Brain microvascular endothelial cell (primary cell): ENCODE measurements at regions not wholly inside any gene's neighbourhood (a gene's known extent, or its start where the extent isn't known, plus 50 kb on each side); places are given as distances from the start of the nearest gene placed in this dataset.

ENCODE experiments used
- DNase-seq: peaks from one replicate; pipeline ENCODE4 v3.0.0-alpha.2; 2020
- H3K27ac ChIP-seq: fragments of 250-450 bp; sonication (Bioruptor Pico); 2 replicates; pipeline ENCODE4 v1.5.1; 2020; ENCODE audit warnings: mild to moderate bottlenecking, moderate library complexity
- H3K27me3 ChIP-seq: fragments of 250-450 bp; sonication (Bioruptor Pico); replicated peaks from 2 replicates; pipeline ENCODE4 v1.5.1; 2020; ENCODE audit warnings: mild to moderate bottlenecking
- H3K36me3 ChIP-seq: fragments of 250-450 bp; sonication (Bioruptor Pico); replicated peaks from 2 replicates; pipeline ENCODE4 v1.5.1; 2020; ENCODE audit warnings: mild to moderate bottlenecking
- H3K4me3 ChIP-seq: 2 replicates; pipeline ENCODE4 v1.5.1; 2011; ENCODE audit warnings: low read depth, mild to moderate bottlenecking, control low read depth, low read length, moderate library complexity
- in situ Hi-C: cut with HindIII; loops from 2 replicates; pipeline ENCODE4 v1.10.0; 2017; ENCODE audit warnings: low sequenced_read_pairs, low pct_ligation_motif_present
- TF ChIP-seq, protein P1 (sequence below): IDR thresholded peaks from 2 replicates; pipeline ENCODE4 v1.5.1; 2011; ENCODE audit warnings: low read depth, mild to moderate bottlenecking, moderate library complexity, low read length, control low read depth, inconsistent platforms; ENCODE audit errors: missing control alignments

GRCh38 chr12:41968599-41968998 lies 176.1 kb downstream of the GXYLT1 start:
- DNase-seq: no peak
- Histone ChIP-seq H3K27me3 (no peaks in the 10 kb centered on the region), H3K36me3 (no peaks in the 10 kb centered on the region), H3K4me3 (no peak overlapping the region), H3K27ac (no peak overlapping the region)
- in situ Hi-C loops: no loop called here
- TF ChIP-seq, protein P1, sequence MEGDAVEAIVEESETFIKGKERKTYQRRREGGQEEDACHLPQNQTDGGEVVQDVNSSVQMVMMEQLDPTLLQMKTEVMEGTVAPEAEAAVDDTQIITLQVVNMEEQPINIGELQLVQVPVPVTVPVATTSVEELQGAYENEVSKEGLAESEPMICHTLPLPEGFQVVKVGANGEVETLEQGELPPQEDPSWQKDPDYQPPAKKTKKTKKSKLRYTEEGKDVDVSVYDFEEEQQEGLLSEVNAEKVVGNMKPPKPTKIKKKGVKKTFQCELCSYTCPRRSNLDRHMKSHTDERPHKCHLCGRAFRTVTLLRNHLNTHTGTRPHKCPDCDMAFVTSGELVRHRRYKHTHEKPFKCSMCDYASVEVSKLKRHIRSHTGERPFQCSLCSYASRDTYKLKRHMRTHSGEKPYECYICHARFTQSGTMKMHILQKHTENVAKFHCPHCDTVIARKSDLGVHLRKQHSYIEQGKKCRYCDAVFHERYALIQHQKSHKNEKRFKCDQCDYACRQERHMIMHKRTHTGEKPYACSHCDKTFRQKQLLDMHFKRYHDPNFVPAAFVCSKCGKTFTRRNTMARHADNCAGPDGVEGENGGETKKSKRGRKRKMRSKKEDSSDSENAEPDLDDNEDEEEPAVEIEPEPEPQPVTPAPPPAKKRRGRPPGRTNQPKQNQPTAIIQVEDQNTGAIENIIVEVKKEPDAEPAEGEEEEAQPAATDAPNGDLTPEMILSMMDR: no peak

- no peak overlapping the region for H3K27ac ChIP-seq
- in situ Hi-C loops: no loop called here
- H3K36me3 ChIP-seq: no peaks in the 10 kb centered on the region
- TF ChIP-seq, protein P1: no peak
- no peaks in the 10 kb centered on the region for H3K27me3 ChIP-seq
- no peak overlapping the region for H3K4me3 ChIP-seq
- no peak for DNase-seq
Observed at GRCh38 chr12:41967668-41968500, 176.8 kb downstream of the GXYLT1 start.

DNA sequence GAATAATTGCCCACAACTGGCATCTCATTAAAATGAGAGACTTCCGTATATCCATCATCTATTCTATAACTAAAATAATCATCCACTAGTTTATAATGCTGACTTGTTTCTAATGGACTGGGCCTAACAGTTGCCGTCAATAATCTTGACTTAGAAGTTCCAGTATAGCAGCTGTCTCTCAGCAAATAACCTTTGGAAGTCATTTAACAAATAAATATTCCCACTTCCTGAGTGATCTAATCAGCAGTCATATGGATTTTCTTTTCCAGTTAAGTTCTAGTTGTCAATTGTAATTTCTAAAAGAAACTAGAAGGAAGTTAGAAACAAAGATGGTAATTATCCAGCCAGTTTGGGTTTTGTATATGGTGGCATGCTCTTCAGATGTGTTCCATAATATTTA lies 177.8 kb downstream of the GXYLT1 start:
- no peak overlapping the region for H3K27ac ChIP-seq
- TF ChIP-seq, protein P1: no peak
- no peaks in the 10 kb centered on the region for H3K27me3 ChIP-seq
- H3K4me3 ChIP-seq: no peak overlapping the region
- no peak for DNase-seq
- no peaks in the 10 kb centered on the region for H3K36me3 ChIP-seq
- in situ Hi-C loops: no loop called here

- H3K4me3 ChIP-seq: no peak overlapping the region
- H3K27ac ChIP-seq: no peak overlapping the region
- in situ Hi-C loops: no loop called here
Observed at GRCh38 chr12:41966001-41966400, 178.7 kb downstream of the GXYLT1 start.

GRCh38 chr12:41963398-41963797 lies 181.3 kb downstream of the GXYLT1 start:
- H3K27me3 ChIP-seq: no peaks in the 10 kb centered on the region
- in situ Hi-C loops: no loop called here
- H3K4me3 ChIP-seq: no peak overlapping the region
- TF ChIP-seq, protein P1: no peak
- no peak for DNase-seq
- H3K27ac ChIP-seq: no peak overlapping the region
- H3K36me3 ChIP-seq: no peaks in the 10 kb centered on the region

More at GRCh38 chr12:41966001-41966400, 178.7 kb downstream of the GXYLT1 start:
- Histone ChIP-seq H3K27me3 (no peaks in the 10 kb centered on the region), H3K36me3 (no peaks in the 10 kb centered on the region)
- DNase-seq: no peak
- TF ChIP-seq, protein P1: no peak
